ENCODE measurements at regions not wholly inside any gene's neighbourhood (a gene's known extent, or its start where the extent isn't known, plus 50 kb on each side); places are given as distances from the start of the nearest gene placed in this dataset.
A peak's percentile ranks its signal among the peaks of the same experiment; 100 is the strongest.
"Not testable (repeated sequence)": the region's sequence is repeated elsewhere in the genome, so short reads cannot be mapped to it uniquely, and the experiment has no call there.

DNA sequence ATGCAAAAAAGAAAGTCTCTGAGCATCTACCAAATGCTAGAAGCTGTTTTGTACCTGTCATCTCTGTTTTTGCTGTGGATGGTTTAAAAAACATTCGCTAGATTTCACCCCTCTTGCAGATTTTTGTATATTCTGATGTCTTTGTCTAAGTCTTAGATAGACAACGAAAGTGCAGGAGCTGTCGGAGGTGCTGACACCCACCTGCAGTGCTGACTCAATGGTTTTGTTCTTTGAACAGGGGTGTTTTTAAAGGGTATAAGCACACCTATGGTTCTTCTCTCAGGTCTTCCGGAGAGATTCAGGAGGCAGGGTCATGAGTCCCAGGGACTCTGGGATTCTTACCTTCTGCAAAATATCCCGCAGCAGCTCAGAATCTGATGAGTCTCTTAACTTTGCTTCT is 231.7 kb upstream of the FRG2C start:
- in situ Hi-C loops (cut with HindIII; ENCODE audit: low pct_unique_long_range_greater_than_20kb, low sequenced_read_pairs) = not testable (repeated sequence)

DNA sequence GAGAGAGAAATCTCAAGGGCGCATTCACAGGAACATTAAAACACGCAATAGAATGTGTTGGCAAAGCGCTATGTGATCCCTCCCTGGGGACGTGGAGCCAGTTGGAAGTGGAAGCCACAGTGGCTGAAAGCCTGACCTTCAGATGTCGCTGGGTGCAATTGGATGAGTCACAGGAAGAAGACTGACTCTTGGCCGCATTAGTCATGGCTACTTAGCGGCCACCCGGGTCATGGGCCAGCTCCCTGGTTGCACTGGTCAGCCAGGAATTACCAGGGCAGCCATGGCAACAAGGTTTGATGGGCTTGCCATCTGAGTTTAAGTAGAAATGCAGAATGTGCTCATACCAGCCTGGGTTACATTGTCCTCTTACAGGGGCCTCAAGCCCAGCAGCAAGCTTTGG is 231.2 kb upstream of the FRG2C start:
- DNase-seq (ENCODE audit: low read depth in 1 of 2, low spot score in 1 of 2); in situ Hi-C loops (cut with HindIII; ENCODE audit: low pct_unique_long_range_greater_than_20kb, low sequenced_read_pairs): not testable (repeated sequence)

More for the DNA sequence above, 231.7 kb upstream of the FRG2C start:
- not testable (repeated sequence) for DNase-seq (ENCODE audit: low read depth in 1 of 2, low spot score in 1 of 2)

DNA sequence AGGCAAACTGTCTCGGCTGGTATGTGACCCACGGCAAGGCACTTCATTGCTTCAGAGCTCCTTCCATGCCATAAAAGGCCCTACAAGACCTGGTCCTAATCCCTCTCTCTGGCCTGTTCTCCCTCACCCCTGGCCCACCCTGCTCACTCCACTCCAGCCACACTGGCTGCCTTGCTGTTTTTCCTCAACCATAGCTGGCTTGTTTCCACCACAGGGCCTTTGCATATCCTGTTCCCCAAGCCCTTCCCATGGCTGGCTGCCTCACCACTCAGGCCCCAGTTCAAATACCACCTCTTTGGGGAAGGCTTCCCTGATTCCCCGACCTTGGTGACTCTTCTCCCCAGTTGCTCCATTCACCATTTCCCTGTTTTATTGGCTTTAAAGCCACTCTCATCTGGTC is 230.8 kb upstream of the FRG2C start:
- in situ Hi-C loops (cut with HindIII; ENCODE audit: low pct_unique_long_range_greater_than_20kb, low sequenced_read_pairs); DNase-seq (ENCODE audit: low read depth in 1 of 2, low spot score in 1 of 2): not testable (repeated sequence)

DNA sequence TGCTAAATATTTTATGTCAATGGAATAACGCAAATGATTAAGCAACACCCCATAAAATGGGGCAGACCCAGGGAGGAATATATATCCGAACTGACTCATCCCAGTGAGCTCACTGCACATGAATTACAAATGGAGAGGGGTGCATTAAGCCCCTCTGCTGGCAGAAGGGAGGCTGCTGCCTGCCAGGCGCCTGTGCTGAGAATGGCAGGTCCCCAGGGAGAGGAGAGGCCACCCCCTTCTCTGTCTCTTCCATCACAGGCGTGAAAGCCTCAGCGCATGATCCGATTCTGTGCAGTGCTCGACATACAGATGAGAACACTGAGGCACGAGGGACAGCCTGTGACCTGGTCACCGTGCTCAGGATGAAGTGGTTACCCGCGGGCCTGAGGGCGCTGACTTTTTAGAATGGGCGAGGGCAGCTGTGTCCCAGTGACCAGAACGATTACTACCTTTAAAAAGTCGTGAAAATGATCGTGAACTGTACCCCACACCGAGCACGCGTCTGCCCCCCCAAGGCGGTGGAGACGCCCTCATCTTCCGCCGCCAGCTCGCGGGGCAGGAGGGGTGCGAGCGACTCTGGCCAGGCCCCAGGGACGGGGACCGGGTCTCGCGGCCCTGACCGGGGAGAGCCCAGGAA is 229.7 kb upstream of the FRG2C start:
- peak in 1 of 2 experiments; percentile 5 for DNase-seq (ENCODE audit: low read depth in 1 of 2, low spot score in 1 of 2)
- in situ Hi-C loops (cut with HindIII; ENCODE audit: low pct_unique_long_range_greater_than_20kb, low sequenced_read_pairs) = not testable (repeated sequence)

- in situ Hi-C loops (cut with HindIII; ENCODE audit: low pct_unique_long_range_greater_than_20kb, low sequenced_read_pairs) = not testable (repeated sequence)
- peak; percentile 31 to 98 for DNase-seq (ENCODE audit: low read depth in 1 of 2, low spot score in 1 of 2)
Observed at GRCh38 chr3:75434913-75435793, 229.0 kb upstream of the FRG2C start.

DNA sequence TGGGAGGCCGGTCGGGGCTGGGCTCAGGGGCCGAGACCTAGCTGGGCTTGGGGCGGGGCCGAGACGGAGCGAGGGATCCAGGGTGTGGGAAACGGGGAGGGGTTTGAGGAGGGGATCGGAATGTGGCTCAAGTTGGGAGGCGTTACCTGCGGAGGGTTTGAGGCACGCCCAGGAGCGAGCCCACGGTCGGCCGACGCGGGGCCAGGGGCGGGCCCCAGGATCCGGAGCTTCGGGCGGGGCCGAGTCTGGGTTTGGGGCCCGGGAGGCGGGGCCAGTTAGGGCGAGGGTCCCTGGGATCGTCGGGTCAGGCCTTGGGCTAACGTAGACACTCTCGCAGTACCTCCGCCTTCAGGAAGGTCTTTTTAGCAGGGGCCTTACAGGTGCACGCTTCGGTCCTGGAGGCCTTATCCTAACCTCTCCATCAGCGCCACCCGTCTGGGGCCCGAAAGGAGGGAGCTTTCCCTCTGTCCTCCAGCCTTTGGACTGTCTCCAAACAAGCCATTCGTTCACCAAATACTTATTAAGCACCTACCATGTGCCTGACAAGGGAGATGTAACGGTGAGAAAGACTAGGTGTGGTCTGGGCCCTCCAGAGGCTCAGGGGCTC is 228.2 kb upstream of the FRG2C start:
- peak; percentile 33 to 91 for DNase-seq (ENCODE audit: low read depth in 1 of 2, low spot score in 1 of 2)
- in situ Hi-C loops (cut with HindIII; ENCODE audit: low pct_unique_long_range_greater_than_20kb, low sequenced_read_pairs) = not testable (repeated sequence)

- DNase-seq (ENCODE audit: low read depth in 1 of 2, low spot score in 1 of 2); in situ Hi-C loops (cut with HindIII; ENCODE audit: low pct_unique_long_range_greater_than_20kb, low sequenced_read_pairs): not testable (repeated sequence)
Observed at GRCh38 chr3:75440986-75441385, 223.1 kb upstream of the FRG2C start.

DNA sequence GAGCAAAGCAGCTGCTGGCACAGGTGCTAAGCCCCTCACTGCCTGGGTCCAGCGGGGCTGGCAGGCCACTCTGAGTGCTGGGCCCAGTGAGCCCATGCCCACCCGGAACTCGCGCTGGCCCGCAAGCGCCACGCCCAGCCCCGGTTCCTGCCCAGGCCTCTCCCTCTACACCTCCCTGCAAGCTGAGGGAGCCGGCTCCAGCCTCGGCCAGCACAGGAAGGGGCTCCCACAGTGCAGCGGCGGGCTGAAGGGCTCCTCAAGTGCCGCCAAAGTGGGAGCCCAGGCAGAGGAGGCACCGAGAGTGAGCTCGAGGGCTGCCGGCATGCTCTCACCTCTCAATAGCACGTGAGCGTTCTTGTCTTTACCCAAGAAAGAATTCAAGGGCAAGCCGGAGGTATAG is 219.5 kb upstream of the FRG2C start:
- DNase-seq (ENCODE audit: low read depth in 1 of 2, low spot score in 1 of 2); in situ Hi-C loops (cut with HindIII; ENCODE audit: low pct_unique_long_range_greater_than_20kb, low sequenced_read_pairs): not testable (repeated sequence)

- DNase-seq (ENCODE audit: low read depth in 1 of 2, low spot score in 1 of 2); in situ Hi-C loops (cut with HindIII; ENCODE audit: low pct_unique_long_range_greater_than_20kb, low sequenced_read_pairs): not testable (repeated sequence)
Observed at GRCh38 chr3:75445234-75445633, 218.9 kb upstream of the FRG2C start.

DNA sequence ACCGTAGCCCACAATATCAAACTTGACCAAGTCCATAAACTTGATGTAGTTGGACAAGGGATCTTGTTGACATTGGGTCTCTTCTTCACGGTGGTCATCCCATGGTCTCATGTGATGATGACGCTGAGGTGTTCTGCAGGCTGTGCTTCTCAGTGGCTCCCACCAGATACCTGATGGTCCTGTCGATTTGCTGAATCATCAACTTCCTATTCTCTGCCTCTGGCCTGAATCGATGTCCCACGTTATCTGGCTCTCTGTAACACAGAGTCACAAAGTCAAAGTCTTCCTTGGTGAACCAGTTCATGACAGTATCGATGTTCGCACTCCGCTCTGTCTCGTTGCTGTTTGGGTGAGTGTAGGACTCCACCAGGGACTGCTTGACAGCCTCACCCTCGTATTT is 217.2 kb upstream of the FRG2C start:
- DNase-seq (ENCODE audit: low read depth in 1 of 2, low spot score in 1 of 2); in situ Hi-C loops (cut with HindIII; ENCODE audit: low pct_unique_long_range_greater_than_20kb, low sequenced_read_pairs): not testable (repeated sequence)

GRCh38 chr3:75453328-75453727 is 210.8 kb upstream of the FRG2C start:
- in situ Hi-C loops (cut with HindIII; ENCODE audit: low pct_unique_long_range_greater_than_20kb, low sequenced_read_pairs); DNase-seq (ENCODE audit: low read depth in 1 of 2, low spot score in 1 of 2): not testable (repeated sequence)

DNA sequence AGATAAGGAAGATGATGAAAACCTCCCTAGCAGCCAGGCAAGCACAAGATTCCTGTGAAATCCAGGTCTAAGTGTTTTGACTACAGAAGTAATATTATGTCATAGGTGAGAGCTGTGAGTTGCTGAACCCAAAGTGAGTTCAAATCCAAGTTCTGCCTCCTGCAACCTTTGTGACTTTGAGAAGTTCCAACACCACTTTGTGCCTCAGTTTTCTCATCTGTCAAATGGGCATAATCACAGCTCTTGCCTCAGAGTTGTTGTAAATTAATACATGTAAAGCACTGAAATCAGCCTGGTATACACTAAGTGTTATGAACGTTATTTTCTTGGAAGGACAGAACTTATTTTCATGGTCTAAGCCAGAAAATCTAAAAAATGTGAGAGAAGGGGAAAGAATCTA is 210.3 kb upstream of the FRG2C start:
- DNase-seq (ENCODE audit: low read depth in 1 of 2, low spot score in 1 of 2); in situ Hi-C loops (cut with HindIII; ENCODE audit: low pct_unique_long_range_greater_than_20kb, low sequenced_read_pairs): not testable (repeated sequence)

DNA sequence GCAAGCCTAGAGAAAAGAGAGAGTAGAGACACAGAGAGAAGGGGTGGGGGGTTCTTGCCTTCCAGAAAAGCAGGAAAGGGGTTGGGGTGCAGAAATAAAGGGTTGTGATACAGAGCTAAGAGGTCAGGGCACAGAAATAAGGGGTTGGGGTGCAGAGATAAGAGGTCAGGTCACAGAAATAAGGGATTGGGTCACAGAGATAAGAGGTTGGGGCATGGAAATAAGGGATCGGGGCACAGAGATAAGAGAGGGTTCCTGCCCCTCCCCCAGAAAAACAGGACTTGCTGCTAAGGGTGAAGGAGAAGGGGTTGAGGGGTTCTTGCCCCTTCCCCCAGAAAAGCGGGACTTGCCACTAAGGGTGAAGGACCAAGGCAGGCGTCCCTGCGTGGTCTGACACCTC is 189.6 kb upstream of the FRG2C start:
- DNase-seq (ENCODE audit: low read depth in 1 of 2, low spot score in 1 of 2); in situ Hi-C loops (cut with HindIII; ENCODE audit: low pct_unique_long_range_greater_than_20kb, low sequenced_read_pairs): not testable (repeated sequence)

DNA sequence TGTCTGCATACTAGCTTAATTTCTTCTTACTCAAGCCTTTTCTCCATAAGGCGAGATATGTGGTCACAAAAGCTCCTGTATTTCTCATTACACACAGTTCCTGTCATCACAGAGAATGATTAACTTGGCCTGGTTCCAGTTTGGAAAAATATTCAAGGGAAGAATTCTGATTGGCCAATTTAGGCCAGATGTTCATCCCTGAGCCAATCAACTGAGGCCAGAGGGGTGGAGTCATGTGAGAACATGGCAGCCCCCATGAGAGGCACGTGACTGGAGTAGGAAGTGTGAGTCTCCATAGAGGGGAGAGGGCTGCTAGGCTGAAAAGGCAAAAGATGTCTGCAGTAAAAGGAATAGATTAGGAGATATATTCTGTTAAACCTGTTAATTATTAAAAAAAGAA is 167.5 kb upstream of the FRG2C start:
- in situ Hi-C loops (cut with HindIII; ENCODE audit: low pct_unique_long_range_greater_than_20kb, low sequenced_read_pairs) = not testable (repeated sequence)
- peak in 1 of 2 experiments; percentile 6 for DNase-seq (ENCODE audit: low read depth in 1 of 2, low spot score in 1 of 2)

DNA sequence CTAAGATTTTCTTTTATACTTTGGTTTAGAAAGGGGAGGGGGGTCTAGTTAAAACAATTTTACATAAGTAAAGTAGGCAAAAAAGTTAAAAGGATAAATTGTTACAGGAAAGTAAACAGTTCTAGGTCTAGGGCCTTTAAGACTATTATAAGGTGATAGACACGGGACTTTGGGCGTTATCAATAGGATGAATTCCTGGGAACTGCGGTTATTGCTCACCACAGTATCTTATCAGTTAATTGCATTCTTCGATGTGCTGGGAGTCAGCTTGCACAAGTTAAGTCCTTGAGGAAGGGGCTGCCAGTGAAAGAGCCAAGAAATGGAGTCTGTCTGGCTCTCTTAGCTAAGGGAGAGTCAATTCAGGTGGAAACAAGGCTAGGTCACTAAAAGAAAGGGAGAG is 163.8 kb upstream of the FRG2C start:
- in situ Hi-C loops (cut with HindIII; ENCODE audit: low pct_unique_long_range_greater_than_20kb, low sequenced_read_pairs) = not testable (repeated sequence)

DNA sequence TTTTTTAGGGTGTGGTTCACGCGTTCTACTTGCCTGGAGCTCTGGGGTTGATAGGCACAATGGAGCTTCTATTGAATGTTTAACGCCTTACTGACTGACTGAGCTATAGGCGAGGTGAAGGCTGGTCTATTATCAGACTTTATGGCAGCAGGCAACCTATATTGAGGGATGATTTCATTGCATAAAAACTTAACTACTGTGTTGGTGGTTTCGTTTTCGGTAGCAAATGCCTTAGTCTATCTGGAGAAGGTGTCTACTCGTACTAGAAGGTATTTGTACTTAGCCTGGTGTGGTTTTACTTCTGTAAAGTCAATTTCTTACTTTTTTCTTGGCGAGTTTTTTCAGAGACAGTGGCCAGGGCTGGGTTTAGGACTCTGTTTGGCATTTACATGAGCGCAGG is 162.0 kb upstream of the FRG2C start:
- DNase-seq (ENCODE audit: low read depth in 1 of 2, low spot score in 1 of 2); in situ Hi-C loops (cut with HindIII; ENCODE audit: low pct_unique_long_range_greater_than_20kb, low sequenced_read_pairs): not testable (repeated sequence)

More for the DNA sequence above, 163.8 kb upstream of the FRG2C start:
- DNase-seq (ENCODE audit: low read depth in 1 of 2, low spot score in 1 of 2) = not testable (repeated sequence)

DNA sequence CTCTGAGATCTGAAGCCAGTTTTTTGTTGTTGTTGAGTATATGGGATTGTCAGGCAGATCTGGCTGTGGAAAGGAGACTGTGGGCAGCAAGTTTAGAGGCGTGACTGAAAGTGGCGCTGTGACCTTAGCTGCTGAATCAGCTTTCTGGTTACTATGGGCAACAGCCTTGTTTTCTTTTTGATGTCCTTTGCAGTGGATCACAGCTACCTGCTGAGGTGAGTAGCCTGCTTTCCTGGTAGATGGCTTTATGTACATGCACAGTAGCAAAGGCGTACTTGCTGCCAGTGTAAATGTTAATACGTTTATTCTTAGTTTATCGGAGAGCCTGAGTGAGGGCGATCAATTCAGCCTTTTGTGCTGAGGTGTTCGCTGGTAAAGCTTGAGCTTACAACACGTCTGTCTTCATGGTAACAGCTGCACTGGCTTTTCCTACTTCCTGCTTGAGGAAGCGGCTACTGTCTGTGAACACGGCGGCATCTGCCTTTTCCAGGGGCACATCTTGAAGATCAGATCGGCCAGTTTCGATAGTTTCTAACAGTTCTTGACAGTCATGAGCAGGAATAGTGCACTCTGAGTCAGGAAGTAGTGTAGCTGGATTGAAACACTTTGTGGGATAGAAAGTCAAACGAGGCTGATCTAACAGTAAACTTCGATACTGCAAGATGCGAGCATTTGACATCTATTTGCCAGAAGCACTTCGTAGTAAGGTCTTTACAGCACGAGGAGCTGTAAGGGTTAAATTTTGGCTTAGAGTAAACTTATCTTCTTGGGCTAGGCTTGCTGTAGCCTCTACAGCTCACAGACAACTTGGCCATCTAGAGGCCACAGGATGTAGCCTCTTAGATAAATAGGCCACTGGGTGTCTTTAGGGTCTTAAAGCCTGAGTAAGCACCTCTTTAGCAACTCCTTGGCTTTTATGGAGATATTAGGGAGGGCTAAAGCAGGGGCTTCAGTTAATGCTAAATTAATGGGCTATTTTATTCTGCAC is 161.1 kb upstream of the FRG2C start:
- in situ Hi-C loops (cut with HindIII; ENCODE audit: low pct_unique_long_range_greater_than_20kb, low sequenced_read_pairs) = not testable (repeated sequence)
- DNase-seq (ENCODE audit: low read depth in 1 of 2, low spot score in 1 of 2) = peak in 1 of 2 experiments; percentile 40
